Neuronal stem cell (in vitro differentiated cells): ENCODE measurements at regions not wholly inside any gene's neighbourhood (a gene's known extent, or its start where the extent isn't known, plus 50 kb on each side); places are given as distances from the start of the nearest gene placed in this dataset.
"Not testable (repeated sequence)": the region's sequence is repeated elsewhere in the genome, so short reads cannot be mapped to it uniquely, and the experiment has no call there.

Source experiments
- DNase-seq: peaks from one replicate; pipeline ENCODE4 v3.0.0-alpha.2; 2013; ENCODE audit warnings: low spot score
- H2AFZ ChIP-seq: one replicate; pipeline ENCODE4 v1.6.1; 2013; ENCODE audit warnings: mild to moderate bottlenecking, low read length, inconsistent platforms
- H2AK5ac ChIP-seq: 2 replicates; pipeline ENCODE4 v1.6.1; 2013; ENCODE audit warnings: low read depth, mild to moderate bottlenecking, inconsistent platforms, low read length, moderate library complexity, mixed read lengths
- H2BK120ac ChIP-seq: 2 replicates; pipeline ENCODE4 v1.6.1; 2013; ENCODE audit warnings: low read depth, mild to moderate bottlenecking, inconsistent platforms, low read length, moderate library complexity, mixed read lengths
- H2BK12ac ChIP-seq: one replicate; pipeline ENCODE4 v1.6.1; 2013; ENCODE audit warnings: low read length, inconsistent platforms
- H2BK15ac ChIP-seq: 2 replicates; pipeline ENCODE4 v1.6.1; 2013; ENCODE audit warnings: mild to moderate bottlenecking, low read length, inconsistent platforms, mixed read lengths
- H2BK5ac ChIP-seq: one replicate; pipeline ENCODE4 v1.6.1; 2013; ENCODE audit warnings: inconsistent platforms, mild to moderate bottlenecking, low read length, moderate library complexity
- H3K14ac ChIP-seq: one replicate; pipeline ENCODE4 v1.6.1; 2013; ENCODE audit warnings: low read length, inconsistent platforms
- H3K18ac ChIP-seq: 2 replicates; pipeline ENCODE4 v1.6.1; 2013; ENCODE audit warnings: low read length, inconsistent platforms
- H3K23ac ChIP-seq: 2 replicates; pipeline ENCODE4 v1.6.1; 2013; ENCODE audit warnings: low read depth, mild to moderate bottlenecking, mixed read lengths, low read length, inconsistent platforms; ENCODE audit not compliant: poor library complexity
- H3K27ac ChIP-seq: replicated peaks from 3 replicates; pipeline ENCODE4 v1.5.1; 2013; ENCODE audit warnings: low read length, inconsistent platforms
- H3K27me3 ChIP-seq, 3 experiments: 2 replicates each; pipeline ENCODE4 v1.6.1; 2013; ENCODE audit warnings: low read length in 3 of 3, mild to moderate bottlenecking in 2 of 3, inconsistent platforms in 1 of 3, low read depth in 1 of 3, mixed read lengths in 1 of 3, moderate library complexity in 1 of 3; ENCODE audit not compliant: control insufficient read depth in 3 of 3, insufficient read depth in 3 of 3
- H3K36me3 ChIP-seq, 2 donors: replicated peaks in 1 of 2; 2 replicates each; pipeline ENCODE4 v1.6.1; 2013; ENCODE audit warnings: low read length in 2 of 2; ENCODE audit not compliant: control insufficient read depth in 2 of 2, insufficient read depth in 2 of 2
- H3K4ac ChIP-seq: 2 replicates; pipeline ENCODE4 v1.6.1; 2013; ENCODE audit warnings: inconsistent platforms, mild to moderate bottlenecking, low read length, moderate library complexity
- H3K4me1 ChIP-seq, 2 donors: 1 replicate in 1 of 2; 2 replicates in 1 of 2; pipeline ENCODE4 v1.6.1; 2013; ENCODE audit warnings: low read length in 2 of 2, low read depth in 1 of 2; ENCODE audit not compliant: control insufficient read depth in 2 of 2, insufficient read depth in 1 of 2
- H3K4me2 ChIP-seq: one replicate; pipeline ENCODE4 v1.6.1; 2013; ENCODE audit warnings: mild to moderate bottlenecking, low read length, inconsistent platforms; ENCODE audit not compliant: insufficient read depth, poor library complexity, severe bottlenecking
- H3K4me3 ChIP-seq, 2 donors: 2 replicates each; pipeline ENCODE4 v1.5.1; 2013; ENCODE audit warnings: low read length in 2 of 2, mild to moderate bottlenecking in 2 of 2, inconsistent platforms in 1 of 2, moderate library complexity in 1 of 2
- H3K79me1 ChIP-seq: one replicate; pipeline ENCODE4 v1.6.1; 2013; ENCODE audit warnings: low read depth, mild to moderate bottlenecking, inconsistent platforms, low read length, moderate library complexity
- H3K9ac ChIP-seq: one replicate; pipeline ENCODE4 v1.6.1; 2013; ENCODE audit warnings: mild to moderate bottlenecking, low read depth, low read length, inconsistent platforms; ENCODE audit not compliant: poor library complexity
- H3K9me3 ChIP-seq, 2 donors: replicated peaks in 1 of 2; 2 replicates each; pipeline versions ENCODE3 to v1.6.1; 2013; ENCODE audit warnings: low read length in 2 of 2, mild to moderate bottlenecking in 2 of 2, inconsistent platforms in 1 of 2, low read depth in 1 of 2, mixed read lengths in 1 of 2, moderate library complexity in 1 of 2; ENCODE audit not compliant: control insufficient read depth in 2 of 2, insufficient read depth in 1 of 2
- H4K8ac ChIP-seq: one replicate; pipeline ENCODE4 v1.6.1; 2013; ENCODE audit warnings: low read depth, mild to moderate bottlenecking, inconsistent platforms, low read length, moderate library complexity
- H4K91ac ChIP-seq: one replicate; pipeline ENCODE4 v1.6.1; 2013; ENCODE audit warnings: low read length, low read depth, mild to moderate bottlenecking, inconsistent platforms; ENCODE audit not compliant: poor library complexity
- WGBS, 2 donors: extraction: QIAGEN DNeasy Blood & Tissue Kit; methylation state at CpG; one replicate each; pipeline ENCODE4 v1.1.7; 2013; ENCODE audit warnings: missing lambda C conversion rate in 2 of 2, mixed read lengths in 1 of 2; ENCODE audit not compliant: insufficient read length in 2 of 2, insufficient replicate concordance in 1 of 2; ENCODE audit errors: extremely low coverage in 2 of 2; 5-methylcytosine and 5-hydroxymethylcytosine counted together

DNA sequence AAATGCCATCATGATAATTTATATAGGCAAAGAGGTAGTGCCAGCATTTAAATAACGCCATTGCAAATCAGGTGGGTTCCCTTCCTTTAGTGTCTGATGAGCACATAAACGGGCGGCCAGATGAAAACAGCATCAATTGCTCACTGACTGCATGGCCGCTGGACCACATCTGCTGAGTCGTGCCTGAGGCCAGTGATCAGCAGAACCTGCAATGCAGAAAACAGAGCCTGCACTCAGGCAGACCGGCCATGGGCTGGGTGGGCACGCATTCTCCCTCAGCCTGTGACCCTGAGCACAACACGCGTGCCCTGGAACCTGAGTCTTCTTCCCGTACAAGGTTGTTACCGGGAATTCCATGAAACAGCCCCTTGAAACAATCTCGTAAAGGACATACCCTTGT is 144.0 kb upstream of the THBS2 start:
- peaks cover 0 to 4% of the 10 kb centered on the region in 2 donors for H3K9me3 ChIP-seq
- peak overlapping the region; percentile 78 for H2AK5ac ChIP-seq
- H3K27ac ChIP-seq, result no peak overlapping the region
- H3K79me1 ChIP-seq, result no peaks in the 10 kb centered on the region
- H3K23ac ChIP-seq, result no peak overlapping the region
- no peaks in the 10 kb centered on the region for H3K4me1 ChIP-seq
- H3K4me3 ChIP-seq, result no peak overlapping the region
- H2BK15ac ChIP-seq, result no peak overlapping the region
- H3K27me3 ChIP-seq, result no peaks in the 10 kb centered on the region
- no peak overlapping the region for H4K91ac ChIP-seq
- no peak overlapping the region for H2AFZ ChIP-seq
- H3K18ac ChIP-seq, result peak overlapping the region; percentile 62
- no peak overlapping the region for H2BK12ac ChIP-seq
- no peak overlapping the region for H2BK5ac ChIP-seq
- H3K4me2 ChIP-seq, result no peak overlapping the region
- no peak for DNase-seq
- no peak overlapping the region for H3K14ac ChIP-seq
- H2BK120ac ChIP-seq, result no peak overlapping the region
- WGBS, 2 donors, result no CpG with 5 or more reads among the region's 12 CpGs
- H3K4ac ChIP-seq, result peak overlapping the region; percentile 53
- no peak overlapping the region for H3K9ac ChIP-seq
- no peak overlapping the region for H4K8ac ChIP-seq
- no peaks in the 10 kb centered on the region for H3K36me3 ChIP-seq

DNA sequence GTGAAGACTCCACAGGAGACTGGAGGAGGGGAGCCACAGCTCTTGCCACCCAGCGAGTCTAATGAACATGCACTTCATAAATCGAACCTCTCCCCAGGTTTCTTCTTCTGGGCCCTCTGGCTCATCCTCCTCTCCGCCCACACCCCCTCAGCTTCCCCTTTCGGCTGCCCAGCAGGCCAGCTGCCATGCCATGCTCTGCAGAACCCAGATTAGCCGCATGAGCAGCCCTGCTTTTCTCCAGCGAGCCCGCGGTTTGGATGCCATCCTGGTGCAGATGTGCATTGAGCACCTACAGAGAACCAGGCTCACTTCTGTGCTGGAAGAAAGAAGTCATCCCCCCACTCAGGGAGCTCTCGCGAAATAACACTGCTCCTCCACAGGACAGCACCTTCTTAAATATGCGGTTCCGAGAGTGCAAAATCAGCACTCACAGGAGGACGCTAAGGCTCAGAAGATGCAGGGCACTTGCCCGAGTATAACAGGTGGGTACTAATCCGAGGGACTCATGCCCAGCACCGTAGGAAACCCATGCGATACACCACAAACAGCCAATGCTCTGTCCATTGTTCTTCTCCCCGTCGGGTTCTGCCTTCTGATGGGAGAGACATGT is 143.0 kb upstream of the THBS2 start:
- H3K9ac ChIP-seq, result no peak overlapping the region
- no peak overlapping the region for H4K8ac ChIP-seq
- no peak overlapping the region for H2BK12ac ChIP-seq
- peak overlapping the region; percentile 67 for H3K18ac ChIP-seq
- no peak overlapping the region for H3K4me2 ChIP-seq
- DNase-seq, result no peak
- no peaks in the 10 kb centered on the region for H3K27me3 ChIP-seq
- H3K4me3 ChIP-seq, result no peak overlapping the region
- no peak overlapping the region for H2BK120ac ChIP-seq
- no peaks in the 10 kb centered on the region for H3K36me3 ChIP-seq
- H3K14ac ChIP-seq, result no peak overlapping the region
- no peak overlapping the region for H2AFZ ChIP-seq
- H4K91ac ChIP-seq, result no peak overlapping the region
- no peak overlapping the region for H2BK15ac ChIP-seq
- no peak overlapping the region for H3K23ac ChIP-seq
- H3K27ac ChIP-seq, result no peak overlapping the region
- no peak overlapping the region for H2AK5ac ChIP-seq
- H2BK5ac ChIP-seq, result no peak overlapping the region
- peaks cover 4 to 5% of the 10 kb centered on the region in 2 donors for H3K9me3 ChIP-seq
- no peak overlapping the region for H3K4ac ChIP-seq
- WGBS, 2 donors, result no CpG with 5 or more reads among the region's 19 CpGs
- no peaks in the 10 kb centered on the region for H3K4me1 ChIP-seq
- no peaks in the 10 kb centered on the region for H3K79me1 ChIP-seq

DNA sequence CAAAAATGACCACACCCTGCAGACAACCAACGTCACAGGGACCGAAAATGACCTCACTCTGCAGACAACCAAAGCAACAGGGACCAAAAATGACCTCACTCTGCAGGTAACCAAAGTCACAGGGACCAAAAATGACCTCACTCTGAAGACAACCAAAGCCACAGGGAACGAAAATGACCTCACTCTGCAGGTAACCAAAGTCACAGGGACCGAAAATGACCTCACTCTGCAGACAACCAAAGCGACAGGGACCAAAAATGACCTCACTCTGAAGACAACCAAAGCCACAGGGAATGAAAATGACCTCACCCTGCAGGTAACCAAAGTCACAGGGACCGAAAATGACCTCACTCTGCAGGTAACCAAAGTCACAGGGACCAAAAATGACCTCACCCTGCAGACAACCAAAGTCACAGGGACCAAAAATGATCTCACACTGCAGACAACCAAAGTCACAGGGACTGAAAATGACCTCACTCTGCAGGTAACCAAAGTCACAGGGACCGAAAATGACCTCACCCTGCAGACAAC is 142.4 kb upstream of the THBS2 start:
- H4K8ac ChIP-seq, H4K91ac ChIP-seq, H3K9me3 ChIP-seq, H2AFZ ChIP-seq, H3K4me3 ChIP-seq, H3K14ac ChIP-seq, H3K79me1 ChIP-seq, H3K4me1 ChIP-seq, H3K4ac ChIP-seq, H2AK5ac ChIP-seq, DNase-seq, H3K27me3 ChIP-seq, H3K9ac ChIP-seq, H3K23ac ChIP-seq, H2BK15ac ChIP-seq, H3K18ac ChIP-seq, H2BK5ac ChIP-seq, H2BK12ac ChIP-seq, H3K27ac ChIP-seq, H3K4me2 ChIP-seq, H2BK120ac ChIP-seq, H3K36me3 ChIP-seq: not testable (repeated sequence)
- no CpG with 5 or more reads among the region's 7 CpGs for whole genome bisulfite sequencing, 2 donors

DNA sequence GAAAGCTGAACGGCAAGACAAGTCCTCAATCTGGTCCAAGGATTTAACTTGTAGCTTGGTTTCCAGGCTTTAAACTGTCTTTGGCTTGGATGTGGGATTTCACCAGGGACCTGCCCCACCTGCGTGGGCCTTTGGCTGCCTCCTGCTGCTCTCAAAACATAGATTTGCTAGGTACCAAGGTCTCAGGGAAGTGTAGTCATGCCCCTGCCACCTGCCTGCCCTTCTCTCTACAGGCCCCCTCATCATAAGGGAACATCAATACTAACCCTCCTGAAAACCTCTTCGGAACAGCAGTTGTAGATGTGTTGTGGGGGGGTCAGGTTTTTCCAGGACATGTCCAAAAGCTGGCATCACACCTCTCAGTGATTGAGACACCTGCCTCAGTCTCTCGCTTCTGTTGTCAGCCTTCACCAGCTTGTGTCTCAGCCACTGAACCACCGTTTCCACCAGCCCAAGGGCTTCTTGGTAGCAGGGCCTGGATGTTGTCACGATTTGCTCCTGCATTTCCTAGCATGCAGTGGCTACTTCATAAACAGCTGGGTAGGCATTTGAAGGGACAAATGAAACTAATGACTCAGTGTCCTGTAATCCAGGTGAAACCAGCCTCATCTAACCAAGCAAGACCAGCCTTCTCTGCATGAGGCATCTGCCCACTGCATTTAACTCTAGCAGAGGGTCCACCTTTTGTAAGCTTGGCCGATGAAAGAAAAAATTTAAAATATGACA is 141.6 kb upstream of the THBS2 start:
- no peak overlapping the region for H2AK5ac ChIP-seq
- H3K14ac ChIP-seq, result no peak overlapping the region
- no peak overlapping the region for H2BK5ac ChIP-seq
- no peaks in the 10 kb centered on the region for H3K27me3 ChIP-seq
- no peak overlapping the region for H3K23ac ChIP-seq
- no peak for DNase-seq
- no peaks in the 10 kb centered on the region for H3K4me1 ChIP-seq
- H2BK12ac ChIP-seq, result no peak overlapping the region
- H3K79me1 ChIP-seq, result no peaks in the 10 kb centered on the region
- no peak overlapping the region for H3K27ac ChIP-seq
- no peak overlapping the region for H2BK120ac ChIP-seq
- no peak overlapping the region for H2BK15ac ChIP-seq
- peaks cover 5 to 8% of the 10 kb centered on the region in 2 donors for H3K9me3 ChIP-seq
- no peak overlapping the region for H3K4me2 ChIP-seq
- H4K91ac ChIP-seq, result no peak overlapping the region
- H3K4me3 ChIP-seq, result no peak overlapping the region
- H3K36me3 ChIP-seq, result no peaks in the 10 kb centered on the region
- no peak overlapping the region for H3K9ac ChIP-seq
- H4K8ac ChIP-seq, result no peak overlapping the region
- H3K4ac ChIP-seq, result no peak overlapping the region
- WGBS, 2 donors, result no CpG with 5 or more reads among the region's 7 CpGs
- no peak overlapping the region for H2AFZ ChIP-seq
- H3K18ac ChIP-seq, result no peak overlapping the region
